ENCODE measurements at regions not wholly inside any gene's neighbourhood (a gene's known extent, or its start where the extent isn't known, plus 50 kb on each side); places are given as distances from the start of the nearest gene placed in this dataset.

GRCh38 chr3:5058471-5058951, 63.6 kb upstream of the ARL8B start:
- TF ChIP-seq EZH2phosphoT487 (IDR thresholded peaks at IDR 0.05; ENCODE audit: borderline replicate concordance) (no peak), CTCF (conservative IDR thresholded peaks at IDR 0.05; ENCODE audit: low read length) (no peak)

All from Loucy (cell line).